Progenitor cell of endocrine pancreas (in vitro differentiated cells): ENCODE measurements at regions not wholly inside any gene's neighbourhood (a gene's known extent, or its start where the extent isn't known, plus 50 kb on each side); places are given as distances from the start of the nearest gene placed in this dataset.

Source experiments
- DNase-seq: peaks from one replicate; pipeline ENCODE4 v3.0.0; 2021; ENCODE audit warnings: low spot score; ENCODE audit not compliant: unreplicated experiment
- H3K27ac Mint-ChIP-seq: 2 replicates; pipeline ENCODE4 v1.8.0; 2021; ENCODE audit warnings: mild to moderate bottlenecking, moderate library complexity, mixed read lengths
- H3K27me3 Mint-ChIP-seq: 2 replicates; pipeline ENCODE4 v1.8.0; 2021; ENCODE audit warnings: mixed read lengths
- H3K36me3 Mint-ChIP-seq: 2 replicates; pipeline ENCODE4 v1.8.0; 2022; ENCODE audit warnings: mixed read lengths; ENCODE audit not compliant: insufficient read depth
- H3K4me1 Mint-ChIP-seq: 2 replicates; pipeline ENCODE4 v1.8.0; 2021; ENCODE audit warnings: low read depth, mixed read lengths
- H3K4me3 Mint-ChIP-seq: 2 replicates; pipeline ENCODE4 v1.8.0; 2021; ENCODE audit warnings: low read depth, mild to moderate bottlenecking, moderate library complexity, mixed read lengths
- H3K9me3 Mint-ChIP-seq: 2 replicates; pipeline ENCODE4 v1.8.0; 2021; ENCODE audit warnings: low read depth, mixed read lengths
- TF ChIP-seq, protein P1 (sequence below): fragments of 200-600 bp; sonication (generic); IDR thresholded peaks from one replicate; pipeline ENCODE4 v1.5.0; 2021; ENCODE audit warnings: antibody characterized with exemption, mild to moderate bottlenecking; ENCODE audit not compliant: unreplicated experiment

GRCh38 chr5:131021646-131022045, 143.4 kb downstream of the HINT1 start:
- Mint-ChIP-seq H3K36me3 (no peaks in the 10 kb centered on the region), H3K4me1 (no peaks in the 10 kb centered on the region), H3K4me3 (no peak overlapping the region), H3K27ac (no peak overlapping the region), H3K27me3 (no peaks in the 10 kb centered on the region), H3K9me3 (peaks cover 3% of the 10 kb centered on the region)
- TF ChIP-seq, protein P1, sequence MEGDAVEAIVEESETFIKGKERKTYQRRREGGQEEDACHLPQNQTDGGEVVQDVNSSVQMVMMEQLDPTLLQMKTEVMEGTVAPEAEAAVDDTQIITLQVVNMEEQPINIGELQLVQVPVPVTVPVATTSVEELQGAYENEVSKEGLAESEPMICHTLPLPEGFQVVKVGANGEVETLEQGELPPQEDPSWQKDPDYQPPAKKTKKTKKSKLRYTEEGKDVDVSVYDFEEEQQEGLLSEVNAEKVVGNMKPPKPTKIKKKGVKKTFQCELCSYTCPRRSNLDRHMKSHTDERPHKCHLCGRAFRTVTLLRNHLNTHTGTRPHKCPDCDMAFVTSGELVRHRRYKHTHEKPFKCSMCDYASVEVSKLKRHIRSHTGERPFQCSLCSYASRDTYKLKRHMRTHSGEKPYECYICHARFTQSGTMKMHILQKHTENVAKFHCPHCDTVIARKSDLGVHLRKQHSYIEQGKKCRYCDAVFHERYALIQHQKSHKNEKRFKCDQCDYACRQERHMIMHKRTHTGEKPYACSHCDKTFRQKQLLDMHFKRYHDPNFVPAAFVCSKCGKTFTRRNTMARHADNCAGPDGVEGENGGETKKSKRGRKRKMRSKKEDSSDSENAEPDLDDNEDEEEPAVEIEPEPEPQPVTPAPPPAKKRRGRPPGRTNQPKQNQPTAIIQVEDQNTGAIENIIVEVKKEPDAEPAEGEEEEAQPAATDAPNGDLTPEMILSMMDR = no peak
- no peak for DNase-seq

DNA sequence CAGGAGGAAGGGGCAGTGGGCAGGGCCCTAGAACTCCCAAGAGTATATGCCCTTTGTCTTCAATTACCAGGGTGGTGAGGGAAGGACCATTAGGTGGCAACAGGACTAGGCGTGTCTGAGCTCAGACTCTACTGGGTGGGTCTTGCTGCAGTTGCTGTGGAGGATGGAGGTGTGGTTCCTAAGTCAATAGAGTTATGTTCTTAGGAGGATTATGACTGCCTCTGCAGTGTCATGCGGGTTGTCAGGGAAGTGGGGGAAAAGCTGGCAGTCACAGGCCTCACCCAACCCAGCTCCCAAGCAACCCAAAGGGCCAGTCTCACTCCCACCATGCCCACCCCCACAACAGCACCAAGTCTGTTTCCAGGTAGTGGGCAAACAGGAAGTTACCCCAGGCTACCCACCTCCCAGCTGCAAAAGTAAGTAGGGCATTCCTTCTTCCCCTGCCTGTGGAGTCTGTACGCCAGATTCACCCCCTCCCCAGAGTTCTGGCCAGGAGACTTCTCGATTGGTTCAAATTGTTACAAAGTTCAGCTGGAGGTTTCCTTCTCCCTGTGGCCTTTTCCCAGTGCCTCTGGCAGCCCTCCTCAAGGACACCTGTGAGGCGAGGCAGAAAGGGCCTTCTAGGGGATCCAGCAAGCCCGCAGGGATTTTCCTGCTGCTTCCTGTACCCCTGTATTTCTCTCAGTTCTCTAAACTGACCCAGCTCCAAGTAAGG, 145.3 kb downstream of the HINT1 start:
- no peak for DNase-seq
- H3K27me3 Mint-ChIP-seq = no peaks in the 10 kb centered on the region
- peaks cover 12% of the 10 kb centered on the region for H3K9me3 Mint-ChIP-seq
- H3K4me3 Mint-ChIP-seq = no peak overlapping the region
- no peaks in the 10 kb centered on the region for H3K36me3 Mint-ChIP-seq
- TF ChIP-seq, protein P1 = no peak
- H3K4me1 Mint-ChIP-seq = no peaks in the 10 kb centered on the region
- no peak overlapping the region for H3K27ac Mint-ChIP-seq

- H3K27me3 Mint-ChIP-seq = no peaks in the 10 kb centered on the region
- H3K36me3 Mint-ChIP-seq = no peaks in the 10 kb centered on the region
Observed at GRCh38 chr5:131019111-131019510, 145.9 kb downstream of the HINT1 start.

GRCh38 chr5:131008329-131008728, 156.7 kb downstream of the HINT1 start:
- DNase-seq = no peak
- H3K36me3 Mint-ChIP-seq = no peaks in the 10 kb centered on the region
- no peaks in the 10 kb centered on the region for H3K4me1 Mint-ChIP-seq
- no peak overlapping the region for H3K27ac Mint-ChIP-seq
- no peaks in the 10 kb centered on the region for H3K9me3 Mint-ChIP-seq
- no peaks in the 10 kb centered on the region for H3K27me3 Mint-ChIP-seq
- H3K4me3 Mint-ChIP-seq = no peak overlapping the region
- TF ChIP-seq, protein P1 = no peak

More at GRCh38 chr5:131019111-131019510, 145.9 kb downstream of the HINT1 start:
- no peak for DNase-seq
- TF ChIP-seq, protein P1 = no peak
- no peaks in the 10 kb centered on the region for H3K4me1 Mint-ChIP-seq
- no peak overlapping the region for H3K4me3 Mint-ChIP-seq
- H3K9me3 Mint-ChIP-seq = peaks cover 12% of the 10 kb centered on the region
- H3K27ac Mint-ChIP-seq = no peak overlapping the region

GRCh38 chr5:131005963-131006684, 158.9 kb downstream of the HINT1 start:
- H3K27ac Mint-ChIP-seq = no peak overlapping the region
- no peaks in the 10 kb centered on the region for H3K27me3 Mint-ChIP-seq
- H3K4me1 Mint-ChIP-seq = no peaks in the 10 kb centered on the region
- no peaks in the 10 kb centered on the region for H3K9me3 Mint-ChIP-seq
- TF ChIP-seq, protein P1 = peak; percentile 48
- H3K36me3 Mint-ChIP-seq = no peaks in the 10 kb centered on the region
- DNase-seq = no peak
- no peak overlapping the region for H3K4me3 Mint-ChIP-seq
